Bronchial epithelial cell (primary cell): ENCODE measurements at regions not wholly inside any gene's neighbourhood (a gene's known extent, or its start where the extent isn't known, plus 50 kb on each side); places are given as distances from the start of the nearest gene placed in this dataset.
A peak's percentile ranks its signal among the peaks of the same experiment; 100 is the strongest.
"Not testable (repeated sequence)": the region's sequence is repeated elsewhere in the genome, so short reads cannot be mapped to it uniquely, and the experiment has no call there.

Experiments
- DNase-seq: peaks from one replicate; pipeline ENCODE4 v3.0.0-alpha.2; 2010; ENCODE audit warnings: low read depth
- FAIRE-seq: peaks from 2 replicates; lab custom pipeline; 2011; peaks lifted over from hg19 to GRCh38; lab: Jason Lieb, UNC
- H3K27me3 ChIP-seq: 2 replicates; pipeline ENCODE4 v1.5.1; 2011; ENCODE audit warnings: low read length; ENCODE audit not compliant: control insufficient read depth, insufficient read depth
- H3K36me3 ChIP-seq: 2 replicates; pipeline ENCODE4 v1.5.1; 2011; ENCODE audit warnings: low read length; ENCODE audit not compliant: control insufficient read depth, insufficient read depth
- H3K4me3 ChIP-seq: 2 replicates; pipeline ENCODE4 v1.5.1; 2011; ENCODE audit warnings: mild to moderate bottlenecking, low read depth, low read length, control low read depth

- not testable (repeated sequence) for H3K36me3 ChIP-seq, H3K4me3 ChIP-seq, DNase-seq, H3K27me3 ChIP-seq, FAIRE-seq
These were observed 51.7 kb downstream of the PPIAL4C start for GRCh38 chr1:149635290-149635899.

GRCh38 chr1:149636286-149637122 lies 52.9 kb downstream of the PPIAL4C start:
- H3K36me3 ChIP-seq, H3K27me3 ChIP-seq, FAIRE-seq: not testable (repeated sequence)
- DNase-seq = peak; percentile 87
- H3K4me3 ChIP-seq = peak overlapping the region; percentile 46

DNA sequence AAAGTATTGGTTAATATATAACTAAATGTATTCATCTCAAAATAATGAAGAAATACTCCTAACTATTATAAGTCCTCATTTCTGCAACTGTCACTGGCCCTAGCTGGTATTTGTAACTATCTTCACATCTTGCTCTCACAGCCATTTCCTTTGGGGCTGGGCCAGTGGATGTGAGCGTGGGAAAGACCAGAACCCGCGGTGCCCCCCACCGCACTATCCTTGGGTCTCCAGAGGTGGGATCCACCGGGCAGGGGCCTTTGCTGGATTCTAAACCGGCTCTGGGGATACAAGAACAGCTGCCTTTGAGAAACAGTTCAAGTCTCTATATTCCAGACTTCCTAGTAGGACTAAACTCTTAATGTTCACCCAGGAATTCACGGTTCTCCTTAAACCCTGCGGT lies 54.8 kb downstream of the PPIAL4C start:
- H3K4me3 ChIP-seq, DNase-seq, FAIRE-seq, H3K36me3 ChIP-seq, H3K27me3 ChIP-seq: not testable (repeated sequence)

DNA sequence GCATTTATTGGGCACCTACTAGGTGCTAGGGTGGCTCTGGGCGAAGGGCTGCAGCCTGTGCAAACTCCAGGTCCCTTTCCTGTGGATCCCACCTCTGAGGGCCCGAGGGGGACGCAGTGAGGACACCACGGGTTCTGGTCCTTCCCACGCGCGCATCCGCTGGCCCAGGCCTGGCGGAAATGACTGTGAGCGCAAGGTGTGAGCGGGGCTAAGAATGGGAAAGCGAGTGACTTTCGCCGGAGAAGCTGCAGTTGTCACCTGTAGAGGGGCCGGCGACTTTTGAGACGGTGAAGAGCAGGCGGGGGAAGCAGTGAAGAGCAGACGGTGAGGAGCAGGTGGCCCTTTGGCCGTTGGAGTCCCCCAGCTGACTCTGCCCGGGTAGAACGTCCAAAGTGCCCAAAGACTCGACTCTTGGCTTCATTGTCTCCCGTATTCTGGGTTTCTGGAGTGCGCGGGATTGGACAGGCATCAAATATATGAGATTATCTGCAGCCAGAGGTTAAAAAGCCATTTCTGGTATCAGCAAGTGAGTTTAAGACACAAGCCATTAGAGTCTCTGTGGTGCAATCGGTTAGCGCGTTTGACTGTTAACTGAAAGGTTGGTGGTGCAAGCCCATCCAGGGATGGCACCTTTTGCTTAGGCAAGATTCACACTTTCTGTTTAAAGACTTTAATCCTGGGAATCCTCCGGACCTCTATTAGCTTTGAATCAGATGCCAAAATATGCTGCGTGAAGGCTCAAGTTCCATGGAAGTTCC lies 55.4 kb downstream of the PPIAL4C start:
- H3K27me3 ChIP-seq, H3K4me3 ChIP-seq, FAIRE-seq, DNase-seq, H3K36me3 ChIP-seq: not testable (repeated sequence)

- H3K4me3 ChIP-seq, FAIRE-seq, DNase-seq, H3K36me3 ChIP-seq, H3K27me3 ChIP-seq: not testable (repeated sequence)
These were observed 57.5 kb downstream of the PPIAL4C start for GRCh38 chr1:149641179-149641578.

- not testable (repeated sequence) for DNase-seq, H3K27me3 ChIP-seq, H3K36me3 ChIP-seq, H3K4me3 ChIP-seq, FAIRE-seq
These were observed 61.2 kb downstream of the PPIAL4C start for GRCh38 chr1:149644818-149645217.

GRCh38 chr1:149646360-149647017 lies 62.8 kb downstream of the PPIAL4C start:
- peak overlapping the region; percentile 32 for H3K4me3 ChIP-seq
- not testable (repeated sequence) for H3K27me3 ChIP-seq, H3K36me3 ChIP-seq, FAIRE-seq
- DNase-seq = peak; percentile 2

DNA sequence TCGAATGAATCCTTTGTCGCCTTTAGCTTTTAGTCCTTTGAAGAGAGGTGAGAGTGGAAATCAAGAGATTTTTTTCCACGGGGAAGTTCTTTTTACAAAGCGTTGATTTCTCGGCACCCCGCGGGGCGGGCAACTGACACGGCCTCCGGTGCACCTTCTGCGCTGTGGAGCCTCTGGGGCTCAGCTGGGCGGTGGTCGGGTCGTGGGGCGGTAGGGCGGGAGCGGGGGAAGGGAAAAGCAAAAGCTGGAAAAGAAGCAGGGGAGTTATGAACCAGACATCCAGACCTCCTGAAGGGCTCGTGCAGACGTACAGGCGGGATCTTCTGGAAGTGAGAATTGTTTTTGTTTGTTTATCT lies 63.3 kb downstream of the PPIAL4C start:
- FAIRE-seq = not testable (repeated sequence)
- H3K4me3 ChIP-seq = peak overlapping the region; percentile 32

GRCh38 chr1:149657750-149658149 lies 74.1 kb downstream of the PPIAL4C start:
- not testable (repeated sequence) for FAIRE-seq, H3K27me3 ChIP-seq, DNase-seq

More for the DNA sequence above, 63.3 kb downstream of the PPIAL4C start:
- not testable (repeated sequence) for H3K36me3 ChIP-seq, H3K27me3 ChIP-seq, DNase-seq

DNA sequence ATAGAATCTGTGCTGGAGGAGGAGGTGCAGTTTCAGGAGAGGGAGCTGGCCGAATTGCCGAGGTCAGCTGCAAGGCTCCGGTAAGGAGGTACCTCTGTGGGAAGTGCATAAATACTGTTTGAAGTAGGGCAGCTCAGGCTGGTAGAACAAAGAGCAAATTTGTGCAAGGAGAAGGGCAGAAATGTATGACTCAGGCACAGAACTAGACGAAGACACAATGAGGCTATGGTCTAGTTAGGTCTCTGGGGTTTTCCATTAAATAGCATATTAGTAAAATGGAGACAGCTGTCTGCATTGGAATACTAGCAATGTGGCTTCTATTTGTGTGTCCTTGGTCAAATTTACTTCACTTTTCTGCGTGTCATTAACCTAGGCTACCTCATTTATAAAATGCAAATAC lies 74.5 kb downstream of the PPIAL4C start:
- H3K4me3 ChIP-seq, FAIRE-seq, DNase-seq, H3K27me3 ChIP-seq, H3K36me3 ChIP-seq: not testable (repeated sequence)

More at GRCh38 chr1:149657750-149658149, 74.1 kb downstream of the PPIAL4C start:
- H3K36me3 ChIP-seq, H3K4me3 ChIP-seq: not testable (repeated sequence)

GRCh38 chr1:149664624-149665023 lies 81.0 kb downstream of the PPIAL4C start:
- not testable (repeated sequence) for FAIRE-seq, H3K27me3 ChIP-seq, H3K4me3 ChIP-seq, H3K36me3 ChIP-seq
- peak; percentile 17 for DNase-seq

GRCh38 chr1:149665033-149665432 lies 81.4 kb downstream of the PPIAL4C start:
- not testable (repeated sequence) for H3K36me3 ChIP-seq, DNase-seq, H3K4me3 ChIP-seq, FAIRE-seq, H3K27me3 ChIP-seq

- H3K36me3 ChIP-seq, FAIRE-seq, H3K27me3 ChIP-seq, H3K4me3 ChIP-seq, DNase-seq: not testable (repeated sequence)
These were observed 81.9 kb downstream of the PPIAL4C start for GRCh38 chr1:149665528-149665927.
